ENCODE measurements at regions not wholly inside any gene's neighbourhood (a gene's known extent, or its start where the extent isn't known, plus 50 kb on each side); places are given as distances from the start of the nearest gene placed in this dataset.

GRCh38 chr16:61549327-61549726 lies 486.9 kb downstream of the CDH8 start:
- TF ChIP-seq TAF1 (IDR thresholded peaks at IDR 0.05; ENCODE audit: borderline replicate concordance, low read depth, low read length) = no peak
- TF ChIP-seq POLR2AphosphoS5 (IDR thresholded peaks at IDR 0.05; ENCODE audit: low read depth, low read length) = no peak
- no peak for TF ChIP-seq POLR2A (IDR thresholded peaks at IDR 0.05; ENCODE audit: low read depth, low read length)
- no peak for DNase-seq (ENCODE audit: insufficient read length)
- no peak for FAIRE-seq

GRCh38 chr16:61547626-61548025 lies 488.6 kb downstream of the CDH8 start:
- TF ChIP-seq POLR2AphosphoS5 (IDR thresholded peaks at IDR 0.05; ENCODE audit: low read depth, low read length) (no peak), TAF1 (IDR thresholded peaks at IDR 0.05; ENCODE audit: borderline replicate concordance, low read depth, low read length) (no peak), POLR2A (IDR thresholded peaks at IDR 0.05; ENCODE audit: low read depth, low read length) (no peak)
- FAIRE-seq (no peak), DNase-seq (ENCODE audit: insufficient read length) (no peak)

GRCh38 chr16:61544165-61544564 lies 492.1 kb downstream of the CDH8 start:
- FAIRE-seq (no peak), DNase-seq (ENCODE audit: insufficient read length) (no peak)
- TF ChIP-seq POLR2AphosphoS5 (IDR thresholded peaks at IDR 0.05; ENCODE audit: low read depth, low read length) = no peak
- no peak for TF ChIP-seq POLR2A (IDR thresholded peaks at IDR 0.05; ENCODE audit: low read depth, low read length)
- TF ChIP-seq TAF1 (IDR thresholded peaks at IDR 0.05; ENCODE audit: borderline replicate concordance, low read depth, low read length) = no peak

- no peak for FAIRE-seq
- DNase-seq (ENCODE audit: insufficient read length) = no peak
- no peak for TF ChIP-seq TAF1 (IDR thresholded peaks at IDR 0.05; ENCODE audit: borderline replicate concordance, low read depth, low read length)
- no peak for TF ChIP-seq POLR2AphosphoS5 (IDR thresholded peaks at IDR 0.05; ENCODE audit: low read depth, low read length)
- no peak for TF ChIP-seq POLR2A (IDR thresholded peaks at IDR 0.05; ENCODE audit: low read depth, low read length)
These were observed 496.0 kb downstream of the CDH8 start for GRCh38 chr16:61540216-61540615.

GRCh38 chr16:61530697-61531096 lies 505.5 kb downstream of the CDH8 start:
- no peak for TF ChIP-seq TAF1 (IDR thresholded peaks at IDR 0.05; ENCODE audit: borderline replicate concordance, low read depth, low read length)
- no peak for TF ChIP-seq POLR2AphosphoS5 (IDR thresholded peaks at IDR 0.05; ENCODE audit: low read depth, low read length)
- TF ChIP-seq POLR2A (IDR thresholded peaks at IDR 0.05; ENCODE audit: low read depth, low read length) = no peak
- FAIRE-seq (no peak), DNase-seq (ENCODE audit: insufficient read length) (no peak)

- no peak for DNase-seq (ENCODE audit: insufficient read length)
- TF ChIP-seq TAF1 (IDR thresholded peaks at IDR 0.05; ENCODE audit: borderline replicate concordance, low read depth, low read length) (no peak), POLR2A (IDR thresholded peaks at IDR 0.05; ENCODE audit: low read depth, low read length) (no peak), POLR2AphosphoS5 (IDR thresholded peaks at IDR 0.05; ENCODE audit: low read depth, low read length) (no peak)
- no peak for FAIRE-seq
These were observed 535.4 kb downstream of the CDH8 start for GRCh38 chr16:61500851-61501250.

- no peak for TF ChIP-seq TAF1 (IDR thresholded peaks at IDR 0.05; ENCODE audit: borderline replicate concordance, low read depth, low read length)
- TF ChIP-seq POLR2AphosphoS5 (IDR thresholded peaks at IDR 0.05; ENCODE audit: low read depth, low read length) = no peak
- no peak for TF ChIP-seq POLR2A (IDR thresholded peaks at IDR 0.05; ENCODE audit: low read depth, low read length)
- no peak for DNase-seq (ENCODE audit: insufficient read length)
- FAIRE-seq = no peak
These were observed 556.0 kb downstream of the CDH8 start for GRCh38 chr16:61480250-61480649.

GRCh38 chr16:61471737-61472136 lies 564.5 kb downstream of the CDH8 start:
- TF ChIP-seq POLR2A (IDR thresholded peaks at IDR 0.05; ENCODE audit: low read depth, low read length) (no peak), TAF1 (IDR thresholded peaks at IDR 0.05; ENCODE audit: borderline replicate concordance, low read depth, low read length) (no peak), POLR2AphosphoS5 (IDR thresholded peaks at IDR 0.05; ENCODE audit: low read depth, low read length) (no peak)
- DNase-seq (ENCODE audit: insufficient read length) = no peak
- FAIRE-seq = no peak

- FAIRE-seq = no peak
These were observed 565.2 kb downstream of the CDH8 start for GRCh38 chr16:61471023-61471422.

GRCh38 chr16:61465285-61465684 lies 571.0 kb downstream of the CDH8 start:
- DNase-seq (ENCODE audit: insufficient read length) (no peak), FAIRE-seq (no peak)
- TF ChIP-seq TAF1 (IDR thresholded peaks at IDR 0.05; ENCODE audit: borderline replicate concordance, low read depth, low read length) = no peak
- TF ChIP-seq POLR2AphosphoS5 (IDR thresholded peaks at IDR 0.05; ENCODE audit: low read depth, low read length) = no peak
- TF ChIP-seq POLR2A (IDR thresholded peaks at IDR 0.05; ENCODE audit: low read depth, low read length) = no peak

More at GRCh38 chr16:61471023-61471422, 565.2 kb downstream of the CDH8 start:
- TF ChIP-seq POLR2AphosphoS5 (IDR thresholded peaks at IDR 0.05; ENCODE audit: low read depth, low read length) (no peak), POLR2A (IDR thresholded peaks at IDR 0.05; ENCODE audit: low read depth, low read length) (no peak), TAF1 (IDR thresholded peaks at IDR 0.05; ENCODE audit: borderline replicate concordance, low read depth, low read length) (no peak)
- no peak for DNase-seq (ENCODE audit: insufficient read length)

GRCh38 chr16:61460020-61460419 lies 576.2 kb downstream of the CDH8 start:
- no peak for FAIRE-seq
- TF ChIP-seq TAF1 (IDR thresholded peaks at IDR 0.05; ENCODE audit: borderline replicate concordance, low read depth, low read length) (no peak), POLR2AphosphoS5 (IDR thresholded peaks at IDR 0.05; ENCODE audit: low read depth, low read length) (no peak), POLR2A (IDR thresholded peaks at IDR 0.05; ENCODE audit: low read depth, low read length) (no peak)

GRCh38 chr16:61435346-61435745 lies 600.9 kb downstream of the CDH8 start:
- DNase-seq (ENCODE audit: insufficient read length) (no peak), FAIRE-seq (no peak)
- TF ChIP-seq POLR2AphosphoS5 (IDR thresholded peaks at IDR 0.05; ENCODE audit: low read depth, low read length) (no peak), TAF1 (IDR thresholded peaks at IDR 0.05; ENCODE audit: borderline replicate concordance, low read depth, low read length) (no peak), POLR2A (IDR thresholded peaks at IDR 0.05; ENCODE audit: low read depth, low read length) (no peak)

More at GRCh38 chr16:61460020-61460419, 576.2 kb downstream of the CDH8 start:
- no peak for DNase-seq (ENCODE audit: insufficient read length)

GRCh38 chr16:61432421-61432820 lies 603.8 kb downstream of the CDH8 start:
- DNase-seq (ENCODE audit: insufficient read length) (no peak), FAIRE-seq (no peak)
- TF ChIP-seq TAF1 (IDR thresholded peaks at IDR 0.05; ENCODE audit: borderline replicate concordance, low read depth, low read length) (no peak), POLR2A (IDR thresholded peaks at IDR 0.05; ENCODE audit: low read depth, low read length) (no peak), POLR2AphosphoS5 (IDR thresholded peaks at IDR 0.05; ENCODE audit: low read depth, low read length) (no peak)

All from GM12892 (cell line).